Central memory CD8-positive, alpha-beta T cell (primary cell): ENCODE measurements at regions not wholly inside any gene's neighbourhood (a gene's known extent, or its start where the extent isn't known, plus 50 kb on each side); places are given as distances from the start of the nearest gene placed in this dataset.

Experiments
- ATAC-seq: fragments of 150-1000 bp; cut with Tn5 transposase; replicated peaks from 2 replicates; pipeline ENCODE4 v1.10.0; 2022; ENCODE audit warnings: mild to moderate bottlenecking, moderate FRiP score, moderate number of reproducible peaks; ENCODE audit not compliant: poor library complexity, severe bottlenecking; ENCODE audit errors: extremely low read depth
- DNase-seq, 2 donors: peaks; one replicate each; pipeline ENCODE4 v3.0.0; 2021; ENCODE audit warnings: low spot score in 2 of 2
- H3K27ac Mint-ChIP-seq: one replicate; pipeline ENCODE4 v1.8.0; 2022; ENCODE audit warnings: low read depth, mild to moderate bottlenecking, moderate library complexity, mixed read lengths
- H3K27me3 Mint-ChIP-seq: one replicate; pipeline ENCODE4 v1.8.0; 2022; ENCODE audit warnings: mixed read lengths
- H3K36me3 Mint-ChIP-seq: one replicate; pipeline ENCODE4 v1.8.0; 2022; ENCODE audit warnings: mild to moderate bottlenecking, moderate library complexity, mixed read lengths; ENCODE audit not compliant: insufficient read depth
- H3K4me1 Mint-ChIP-seq: one replicate; pipeline ENCODE4 v1.8.0; 2022; ENCODE audit warnings: mixed read lengths
- H3K4me3 Mint-ChIP-seq: one replicate; pipeline ENCODE4 v1.8.0; 2022; ENCODE audit warnings: mild to moderate bottlenecking, moderate library complexity, mixed read lengths
- H3K9me3 Mint-ChIP-seq: one replicate; pipeline ENCODE4 v1.8.0; 2022; ENCODE audit warnings: mixed read lengths

GRCh38 chr13:63704521-63704920, 2288.9 kb upstream of the PCDH20 start:
- Mint-ChIP-seq H3K9me3 (peaks cover 22% of the 10 kb centered on the region), H3K27ac (no peak overlapping the region), H3K4me1 (no peaks in the 10 kb centered on the region), H3K4me3 (no peak overlapping the region), H3K36me3 (no peaks in the 10 kb centered on the region), H3K27me3 (no peaks in the 10 kb centered on the region)
- DNase-seq (no peak), ATAC-seq (no peak)

- Mint-ChIP-seq H3K27me3 (no peaks in the 10 kb centered on the region), H3K4me1 (no peaks in the 10 kb centered on the region), H3K9me3 (peaks cover 30% of the 10 kb centered on the region), H3K4me3 (no peak overlapping the region), H3K36me3 (no peaks in the 10 kb centered on the region), H3K27ac (no peak overlapping the region)
- ATAC-seq (no peak), DNase-seq (no peak)
These were observed 2284.7 kb upstream of the PCDH20 start for GRCh38 chr13:63700350-63700749.

GRCh38 chr13:63699948-63700347, 2284.3 kb upstream of the PCDH20 start:
- peaks cover 26% of the 10 kb centered on the region for H3K9me3 Mint-ChIP-seq
- H3K36me3 Mint-ChIP-seq = no peaks in the 10 kb centered on the region
- no peak overlapping the region for H3K27ac Mint-ChIP-seq
- H3K4me3 Mint-ChIP-seq = no peak overlapping the region
- no peak for DNase-seq
- no peaks in the 10 kb centered on the region for H3K27me3 Mint-ChIP-seq
- H3K4me1 Mint-ChIP-seq = no peaks in the 10 kb centered on the region
- no peak for ATAC-seq

GRCh38 chr13:63696055-63696454, 2280.4 kb upstream of the PCDH20 start:
- Mint-ChIP-seq H3K27me3 (no peaks in the 10 kb centered on the region), H3K36me3 (no peaks in the 10 kb centered on the region), H3K9me3 (peaks cover 24% of the 10 kb centered on the region), H3K4me1 (no peaks in the 10 kb centered on the region), H3K27ac (no peak overlapping the region), H3K4me3 (no peak overlapping the region)
- ATAC-seq (no peak), DNase-seq (no peak)

- DNase-seq (no peak), ATAC-seq (no peak)
- Mint-ChIP-seq H3K36me3 (no peaks in the 10 kb centered on the region), H3K4me3 (no peak overlapping the region), H3K9me3 (peaks cover 12% of the 10 kb centered on the region), H3K4me1 (no peaks in the 10 kb centered on the region), H3K27ac (no peak overlapping the region), H3K27me3 (no peaks in the 10 kb centered on the region)
These were observed 2278.0 kb upstream of the PCDH20 start for GRCh38 chr13:63693696-63694095.

GRCh38 chr13:63691474-63691873, 2275.8 kb upstream of the PCDH20 start:
- Mint-ChIP-seq H3K27ac (no peak overlapping the region), H3K36me3 (no peaks in the 10 kb centered on the region), H3K4me3 (no peak overlapping the region), H3K4me1 (no peaks in the 10 kb centered on the region), H3K27me3 (no peaks in the 10 kb centered on the region), H3K9me3 (peaks cover 22% of the 10 kb centered on the region)
- no peak for DNase-seq
- no peak for ATAC-seq

GRCh38 chr13:63690672-63691071, 2275.0 kb upstream of the PCDH20 start:
- Mint-ChIP-seq H3K9me3 (peaks cover 22% of the 10 kb centered on the region), H3K27me3 (no peaks in the 10 kb centered on the region), H3K27ac (no peak overlapping the region), H3K4me3 (no peak overlapping the region), H3K36me3 (no peaks in the 10 kb centered on the region), H3K4me1 (no peaks in the 10 kb centered on the region)
- DNase-seq = no peak
- no peak for ATAC-seq

GRCh38 chr13:63684822-63685221, 2269.2 kb upstream of the PCDH20 start:
- Mint-ChIP-seq H3K4me1 (no peaks in the 10 kb centered on the region), H3K36me3 (no peaks in the 10 kb centered on the region), H3K27ac (no peak overlapping the region), H3K9me3 (peaks cover 35% of the 10 kb centered on the region), H3K4me3 (no peak overlapping the region), H3K27me3 (no peaks in the 10 kb centered on the region)
- no peak for DNase-seq
- ATAC-seq = no peak

- Mint-ChIP-seq H3K4me1 (no peaks in the 10 kb centered on the region), H3K4me3 (no peak overlapping the region), H3K27me3 (no peaks in the 10 kb centered on the region), H3K27ac (no peak overlapping the region), H3K9me3 (peaks cover 27% of the 10 kb centered on the region), H3K36me3 (no peaks in the 10 kb centered on the region)
- no peak for DNase-seq
- ATAC-seq = no peak
These were observed 2265.1 kb upstream of the PCDH20 start for GRCh38 chr13:63680704-63681103.

GRCh38 chr13:63671296-63671695, 2255.6 kb upstream of the PCDH20 start:
- ATAC-seq (no peak), DNase-seq (no peak)
- H3K9me3 Mint-ChIP-seq = peaks cover 12% of the 10 kb centered on the region
- H3K4me3 Mint-ChIP-seq = no peak overlapping the region
- no peaks in the 10 kb centered on the region for H3K27me3 Mint-ChIP-seq
- H3K4me1 Mint-ChIP-seq = no peaks in the 10 kb centered on the region
- H3K27ac Mint-ChIP-seq = no peak overlapping the region
- no peaks in the 10 kb centered on the region for H3K36me3 Mint-ChIP-seq

- DNase-seq (no peak), ATAC-seq (no peak)
- Mint-ChIP-seq H3K36me3 (no peaks in the 10 kb centered on the region), H3K4me1 (no peaks in the 10 kb centered on the region), H3K27ac (no peak overlapping the region), H3K9me3 (peaks cover 13% of the 10 kb centered on the region), H3K4me3 (no peak overlapping the region), H3K27me3 (no peaks in the 10 kb centered on the region)
These were observed 2235.7 kb upstream of the PCDH20 start for GRCh38 chr13:63651394-63651793.

GRCh38 chr13:63643543-63643942, 2227.9 kb upstream of the PCDH20 start:
- ATAC-seq = no peak
- Mint-ChIP-seq H3K27ac (no peak overlapping the region), H3K27me3 (no peaks in the 10 kb centered on the region), H3K36me3 (no peaks in the 10 kb centered on the region), H3K4me1 (no peaks in the 10 kb centered on the region), H3K9me3 (no peaks in the 10 kb centered on the region), H3K4me3 (no peak overlapping the region)
- no peak for DNase-seq

GRCh38 chr13:63636316-63636993, 2220.8 kb upstream of the PCDH20 start:
- peaks cover 2% of the 10 kb centered on the region for H3K36me3 Mint-ChIP-seq
- no peak overlapping the region for H3K27ac Mint-ChIP-seq

More at GRCh38 chr13:63636316-63636993, 2220.8 kb upstream of the PCDH20 start:
- H3K4me3 Mint-ChIP-seq = peak overlapping the region; percentile 49
- H3K9me3 Mint-ChIP-seq = peaks cover 9% of the 10 kb centered on the region
- ATAC-seq (no peak), DNase-seq (no peak)
- no peaks in the 10 kb centered on the region for H3K4me1 Mint-ChIP-seq
- H3K27me3 Mint-ChIP-seq = no peaks in the 10 kb centered on the region
